H9 (cell line): ENCODE measurements at regions not wholly inside any gene's neighbourhood (a gene's known extent, or its start where the extent isn't known, plus 50 kb on each side); places are given as distances from the start of the nearest gene placed in this dataset.

Experiments used
- DNase-seq: peaks from one replicate; pipeline ENCODE4 v3.0.0-alpha.2; 2017
- H2AFZ ChIP-seq: one replicate; pipeline ENCODE4 v1.6.1; 2013; ENCODE audit warnings: mild to moderate bottlenecking, low read length, control low read depth, moderate library complexity
- H2AK5ac ChIP-seq: 2 replicates; pipeline ENCODE4 v1.6.1; 2013; ENCODE audit warnings: low read length, control low read depth, mixed read lengths; ENCODE audit not compliant: insufficient read length
- H2BK120ac ChIP-seq: one replicate; pipeline ENCODE4 v1.6.1; 2013; ENCODE audit warnings: low read depth, mild to moderate bottlenecking, low read length, control low read depth, inconsistent platforms; ENCODE audit not compliant: poor library complexity, severe bottlenecking
- H2BK12ac ChIP-seq: 2 replicates; pipeline ENCODE4 v1.6.1; 2013; ENCODE audit warnings: low read length, control low read depth, mixed read lengths, low read depth; ENCODE audit not compliant: insufficient read length
- H2BK15ac ChIP-seq: 2 replicates; pipeline ENCODE4 v1.6.1; 2013; ENCODE audit warnings: low read depth, low read length, control low read depth
- H2BK20ac ChIP-seq: one replicate; pipeline ENCODE4 v1.6.1; 2013; ENCODE audit warnings: low read depth, mild to moderate bottlenecking, low read length, control low read depth, inconsistent platforms; ENCODE audit not compliant: poor library complexity, severe bottlenecking
- H2BK5ac ChIP-seq: 2 replicates; pipeline ENCODE4 v1.6.1; 2013; ENCODE audit warnings: low read length, control low read depth, mixed read lengths; ENCODE audit not compliant: insufficient read length
- H3K14ac ChIP-seq: 2 replicates; pipeline ENCODE4 v1.6.1; 2013; ENCODE audit warnings: low read length, control low read depth; ENCODE audit not compliant: insufficient read depth
- H3K18ac ChIP-seq: 2 replicates; pipeline ENCODE4 v1.6.1; 2013; ENCODE audit warnings: low read depth, mild to moderate bottlenecking, mixed read lengths, low read length, control low read depth; ENCODE audit not compliant: insufficient read length
- H3K23ac ChIP-seq: 2 replicates; pipeline ENCODE4 v1.6.1; 2013; ENCODE audit warnings: low read length, control low read depth, mixed read lengths, low read depth; ENCODE audit not compliant: insufficient read length
- H3K23me2 ChIP-seq: 2 replicates; pipeline ENCODE4 v1.6.1; 2013; ENCODE audit warnings: low read depth, mild to moderate bottlenecking, mixed read lengths, low read length, control low read depth; ENCODE audit not compliant: insufficient read length, poor library complexity, severe bottlenecking
- H3K27ac ChIP-seq: 2 replicates; pipeline ENCODE4 v1.5.1; 2013; ENCODE audit warnings: low read length, control low read depth, mixed read lengths, low read depth; ENCODE audit not compliant: insufficient read length
- H3K27me3 ChIP-seq: 2 replicates; pipeline ENCODE4 v1.6.1; 2013; ENCODE audit warnings: low read length, control low read depth, inconsistent platforms; ENCODE audit not compliant: insufficient read depth
- H3K4ac ChIP-seq: 2 replicates; pipeline ENCODE4 v1.6.1; 2013; ENCODE audit warnings: low read depth, mild to moderate bottlenecking, control low read depth, inconsistent platforms, low read length, moderate library complexity
- H3K4me1 ChIP-seq: 2 replicates; pipeline ENCODE4 v1.6.1; 2013; ENCODE audit warnings: low read length, control low read depth, inconsistent platforms; ENCODE audit not compliant: insufficient read depth
- H3K4me2 ChIP-seq: 2 replicates; pipeline ENCODE4 v1.6.1; 2013; ENCODE audit warnings: low read length, control low read depth, mixed read lengths; ENCODE audit not compliant: insufficient read length, insufficient read depth
- H3K56ac ChIP-seq: 2 replicates; pipeline ENCODE4 v1.6.1; 2013; ENCODE audit warnings: low read depth, mild to moderate bottlenecking, mixed read lengths, low read length, control low read depth; ENCODE audit not compliant: insufficient read length
- H3K79me1 ChIP-seq: 2 replicates; pipeline ENCODE4 v1.6.1; 2013; ENCODE audit warnings: low read depth, mild to moderate bottlenecking, moderate library complexity, low read length, control low read depth, inconsistent platforms; ENCODE audit not compliant: insufficient read depth, poor library complexity, severe bottlenecking
- H3K79me2 ChIP-seq: 2 replicates; pipeline ENCODE4 v1.6.1; 2013; ENCODE audit warnings: low read length, control low read depth, inconsistent platforms; ENCODE audit not compliant: insufficient read depth
- H3K9ac ChIP-seq: 2 replicates; pipeline ENCODE4 v1.6.1; 2013; ENCODE audit warnings: low read length, control low read depth, mixed read lengths; ENCODE audit not compliant: insufficient read length; ENCODE audit errors: extremely low read depth
- H3K9me3 ChIP-seq: one replicate; pipeline ENCODE4 v1.6.1; 2013; ENCODE audit warnings: low read depth, low read length, inconsistent platforms; ENCODE audit not compliant: control insufficient read depth
- H3T11ph ChIP-seq: one replicate; pipeline ENCODE4 v1.6.1; 2013; ENCODE audit warnings: mild to moderate bottlenecking, low read length, control low read depth, inconsistent platforms
- H4K20me1 ChIP-seq: one replicate; pipeline ENCODE4 v1.6.1; 2013; ENCODE audit not compliant: control insufficient read depth, insufficient read length, insufficient read depth
- H4K5ac ChIP-seq: 2 replicates; pipeline ENCODE4 v1.6.1; 2013; ENCODE audit warnings: low read depth, mild to moderate bottlenecking, mixed read lengths, low read length, control low read depth; ENCODE audit not compliant: insufficient read length
- H4K8ac ChIP-seq: replicated peaks from 2 replicates; pipeline ENCODE4 v1.6.1; 2013; ENCODE audit warnings: low read length, control low read depth, mixed read lengths, low read depth; ENCODE audit not compliant: insufficient read length
- H4K91ac ChIP-seq: 2 replicates; pipeline ENCODE4 v1.6.1; 2013; ENCODE audit warnings: low read depth, mild to moderate bottlenecking, moderate library complexity, mixed read lengths, low read length, control low read depth; ENCODE audit not compliant: insufficient read length
- H3K27ac Mint-ChIP-seq, 3 experiments: 2 replicates in 2 of 3; 3 replicates in 1 of 3; pipeline ENCODE4 v1.8.0; 2020 to 2021; ENCODE audit warnings: mixed read lengths in 3 of 3, mild to moderate bottlenecking in 1 of 3, moderate library complexity in 1 of 3
- H3K27me3 Mint-ChIP-seq: 2 replicates; pipeline ENCODE4 v1.8.0; 2021; ENCODE audit warnings: low read depth, mild to moderate bottlenecking, moderate library complexity, mixed read lengths
- H3K36me3 Mint-ChIP-seq, 3 experiments: 2 replicates in 2 of 3; 3 replicates in 1 of 3; pipeline ENCODE4 v1.8.0; 2020 to 2021; ENCODE audit warnings: low read depth in 3 of 3, mixed read lengths in 3 of 3; ENCODE audit not compliant: insufficient read depth in 1 of 3
- H3K4me1 Mint-ChIP-seq, 2 experiments: 2 replicates each; pipeline ENCODE4 v1.8.0; 2020; ENCODE audit warnings: mixed read lengths in 2 of 2
- H3K4me3 Mint-ChIP-seq, 2 experiments: 2 replicates in 1 of 2; 3 replicates in 1 of 2; pipeline ENCODE4 v1.8.0; 2020 to 2021; ENCODE audit warnings: mild to moderate bottlenecking in 2 of 2, mixed read lengths in 2 of 2, moderate library complexity in 1 of 2
- H3K9me3 Mint-ChIP-seq, 2 experiments: 2 replicates in 1 of 2; 3 replicates in 1 of 2; pipeline ENCODE4 v1.8.0; 2020; ENCODE audit warnings: mild to moderate bottlenecking in 2 of 2, mixed read lengths in 2 of 2, moderate library complexity in 1 of 2
- CTCF ChIP-seq: fragments of 200-600 bp; sonication (generic); conservative IDR thresholded peaks from 3 replicates; pipeline ENCODE4 v1.8.0; 2021; ENCODE audit warnings: antibody characterized with exemption, mild to moderate bottlenecking
- WGBS: extraction: QIAGEN DNeasy Blood & Tissue Kit; methylation state at CpG from one replicate; pipeline ENCODE4 v1.1.7; 2013; ENCODE audit warnings: missing lambda C conversion rate, low lambda C conversion rate, mixed read lengths; ENCODE audit not compliant: insufficient read length; ENCODE audit errors: extremely low coverage; 5-methylcytosine and 5-hydroxymethylcytosine counted together

DNA sequence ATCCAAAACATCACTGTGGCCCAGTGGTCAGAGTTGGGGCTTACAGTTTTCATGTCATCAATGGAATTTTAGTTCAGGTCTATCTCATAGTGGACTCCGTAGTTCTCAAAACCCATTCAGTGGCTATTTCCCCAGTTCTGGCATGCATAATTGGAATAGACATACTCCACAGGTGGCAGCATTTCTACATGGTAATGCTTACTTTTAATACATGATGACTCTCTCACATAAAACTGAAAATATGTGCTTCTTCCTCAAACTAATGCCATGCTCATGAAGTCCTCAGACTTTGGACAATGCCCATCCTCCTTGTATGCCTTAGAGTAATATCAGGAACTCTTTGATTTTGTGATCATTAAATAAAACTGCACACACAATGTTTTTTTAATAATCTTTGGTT, 857.4 kb upstream of the GOT2 start:
- no peaks in the 10 kb centered on the region for H3K9me3 Mint-ChIP-seq
- Histone ChIP-seq H3K79me1 (no peaks in the 10 kb centered on the region), H2BK5ac (no peak overlapping the region), H3K4me1 (no peaks in the 10 kb centered on the region), H2AK5ac (no peak overlapping the region), H3K4ac (no peak overlapping the region), H3K23ac (no peak overlapping the region), H3K79me2 (no peaks in the 10 kb centered on the region), H2BK20ac (no peak overlapping the region), H3K9me3 (no peaks in the 10 kb centered on the region), H3K18ac (no peak overlapping the region), H4K91ac (no peak overlapping the region), H3K23me2 (no peaks in the 10 kb centered on the region), H3T11ph (no peak overlapping the region), H2AFZ (no peak overlapping the region), H3K9ac (no peak overlapping the region), H3K56ac (no peak overlapping the region), H2BK15ac (no peak overlapping the region), H3K27ac (no peak overlapping the region), H2BK12ac (no peak overlapping the region), H4K5ac (no peak overlapping the region), H3K27me3 (no peaks in the 10 kb centered on the region), H3K4me2 (no peak overlapping the region), H2BK120ac (no peak overlapping the region), H3K14ac (no peak overlapping the region), H4K8ac (no peak overlapping the region), H4K20me1 (no peaks in the 10 kb centered on the region)
- H3K27me3 Mint-ChIP-seq, result no peaks in the 10 kb centered on the region
- no peak for DNase-seq
- TF ChIP-seq CTCF, result no peak
- WGBS, result no CpG with 5 or more reads among the region's 1 CpG
- peaks cover 5% of the 10 kb centered on the region in 2 experiments; a peak in 2 of 4 replicates for H3K4me1 Mint-ChIP-seq
- no peaks in the 10 kb centered on the region; a peak in 2 of 7 replicates for H3K36me3 Mint-ChIP-seq
- no peak overlapping the region for H3K27ac Mint-ChIP-seq
- no peak overlapping the region for H3K4me3 Mint-ChIP-seq
